ENCODE measurements at regions not wholly inside any gene's neighbourhood (a gene's known extent, or its start where the extent isn't known, plus 50 kb on each side); places are given as distances from the start of the nearest gene placed in this dataset.

DNA sequence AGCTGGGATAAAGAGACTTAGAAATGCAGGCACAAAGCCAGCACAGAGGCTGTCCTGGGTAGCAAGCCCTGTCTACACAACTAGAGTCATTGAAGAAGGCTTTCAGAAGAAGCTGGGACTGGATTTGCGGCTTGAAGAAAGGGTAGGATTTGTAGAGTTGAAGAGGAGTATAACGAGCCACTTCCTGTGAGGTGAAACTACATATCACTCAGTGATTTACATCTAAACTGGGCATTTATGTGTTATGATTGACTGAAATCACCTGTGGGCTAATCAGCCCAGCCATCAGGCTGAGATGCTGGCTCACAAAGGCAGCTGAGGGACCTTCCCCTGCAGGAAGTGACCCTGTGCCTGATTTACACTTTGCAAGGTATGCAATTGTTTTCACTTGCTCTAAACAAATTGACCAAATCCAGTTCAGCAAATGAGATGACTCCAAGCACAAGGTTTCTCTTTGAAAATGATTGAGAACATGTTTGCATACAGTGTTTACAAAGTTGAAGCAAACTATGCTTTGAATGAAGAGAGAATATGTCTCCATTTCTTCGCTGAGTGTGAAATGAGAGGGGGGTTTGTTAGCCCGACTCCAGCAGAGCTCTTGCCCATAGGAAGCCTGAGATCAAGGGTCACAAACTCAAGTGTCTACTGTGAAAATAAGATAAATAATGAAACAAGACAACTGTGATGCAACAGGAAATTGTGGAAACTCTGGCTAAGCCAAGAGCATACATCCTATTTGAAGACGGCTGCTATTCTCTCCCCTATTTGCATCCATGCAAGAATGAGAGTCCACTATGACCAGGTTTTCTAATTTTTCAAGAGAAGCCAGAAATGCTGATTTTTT, 69.3 kb upstream of the HK2 start:
- TF ChIP-seq POLR2A (IDR thresholded peaks at IDR 0.05), result no peak
- TF ChIP-seq, protein P1, sequence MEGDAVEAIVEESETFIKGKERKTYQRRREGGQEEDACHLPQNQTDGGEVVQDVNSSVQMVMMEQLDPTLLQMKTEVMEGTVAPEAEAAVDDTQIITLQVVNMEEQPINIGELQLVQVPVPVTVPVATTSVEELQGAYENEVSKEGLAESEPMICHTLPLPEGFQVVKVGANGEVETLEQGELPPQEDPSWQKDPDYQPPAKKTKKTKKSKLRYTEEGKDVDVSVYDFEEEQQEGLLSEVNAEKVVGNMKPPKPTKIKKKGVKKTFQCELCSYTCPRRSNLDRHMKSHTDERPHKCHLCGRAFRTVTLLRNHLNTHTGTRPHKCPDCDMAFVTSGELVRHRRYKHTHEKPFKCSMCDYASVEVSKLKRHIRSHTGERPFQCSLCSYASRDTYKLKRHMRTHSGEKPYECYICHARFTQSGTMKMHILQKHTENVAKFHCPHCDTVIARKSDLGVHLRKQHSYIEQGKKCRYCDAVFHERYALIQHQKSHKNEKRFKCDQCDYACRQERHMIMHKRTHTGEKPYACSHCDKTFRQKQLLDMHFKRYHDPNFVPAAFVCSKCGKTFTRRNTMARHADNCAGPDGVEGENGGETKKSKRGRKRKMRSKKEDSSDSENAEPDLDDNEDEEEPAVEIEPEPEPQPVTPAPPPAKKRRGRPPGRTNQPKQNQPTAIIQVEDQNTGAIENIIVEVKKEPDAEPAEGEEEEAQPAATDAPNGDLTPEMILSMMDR (IDR thresholded peaks at IDR 0.05), result no peak

Data from body of pancreas (tissue), 4 donors.